ENCODE measurements at regions not wholly inside any gene's neighbourhood (a gene's known extent, or its start where the extent isn't known, plus 50 kb on each side); places are given as distances from the start of the nearest gene placed in this dataset.
A peak's percentile ranks its signal among the peaks of the same experiment; 100 is the strongest.

DNA sequence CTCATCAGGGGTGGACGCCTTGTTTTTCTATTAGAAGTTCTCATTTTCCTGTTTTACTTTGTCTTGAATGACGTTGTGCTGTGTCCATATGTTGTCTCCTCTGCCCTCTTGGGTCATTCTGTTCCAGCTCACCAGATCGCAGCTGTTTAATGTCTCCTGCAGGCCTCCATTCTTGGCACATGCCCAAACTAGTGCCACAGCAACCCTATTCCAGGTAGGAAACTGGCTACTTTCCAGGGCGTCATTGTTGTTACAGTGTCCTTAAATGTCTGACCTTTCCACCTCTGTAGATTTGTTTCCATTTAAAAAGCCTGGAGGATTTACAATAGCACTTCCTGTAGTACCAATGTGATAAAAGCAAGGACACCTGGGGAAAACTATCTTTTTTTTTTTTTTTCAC lies 500.7 kb downstream of the METTL4 start:
- WGBS, 5 donors = 29 to 59% (median 44%) methylated on average over 4 of the region's 4 CpGs
- DNase-seq = peak; percentile 44 to 62
- intact Hi-C loops (cut with DNase I; ENCODE audit: low total_unique reads) = no loop called here

DNA sequence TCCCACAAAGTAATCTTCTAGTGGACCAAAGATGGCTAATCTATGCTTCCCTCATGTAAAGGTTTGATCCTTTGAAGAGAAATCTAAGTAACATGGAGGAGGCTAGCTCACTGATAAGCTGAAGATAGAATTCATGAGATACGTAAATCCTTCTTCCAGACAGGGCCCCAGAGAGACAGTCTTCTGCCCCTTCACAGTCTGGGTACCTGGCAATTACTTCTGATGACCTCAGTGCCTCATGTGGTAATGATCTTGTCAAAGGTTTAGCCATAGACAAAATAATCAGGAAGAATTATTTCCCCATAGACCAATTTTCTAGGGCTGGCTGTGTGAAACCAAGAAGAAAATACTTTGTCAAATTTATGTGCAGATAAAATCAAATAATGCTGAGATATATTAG lies 495.8 kb downstream of the METTL4 start:
- no peaks in the 10 kb centered on the region for H3K36me3 ChIP-seq
- 67 to 88% (median 71%) methylated on average over 1 of the region's 1 CpG for WGBS, 5 donors
- H3K4me3 ChIP-seq = no peak overlapping the region
- H3K27me3 ChIP-seq = no peaks in the 10 kb centered on the region
- no peak for DNase-seq
- no peak overlapping the region for H3K27ac ChIP-seq
- TF ChIP-seq EP300 (IDR thresholded peaks at IDR 0.05) (no peak), POLR2AphosphoS5 (IDR thresholded peaks at IDR 0.05) (no peak), POLR2A (IDR thresholded peaks at IDR 0.05) (no peak)
- TF ChIP-seq, protein P1, sequence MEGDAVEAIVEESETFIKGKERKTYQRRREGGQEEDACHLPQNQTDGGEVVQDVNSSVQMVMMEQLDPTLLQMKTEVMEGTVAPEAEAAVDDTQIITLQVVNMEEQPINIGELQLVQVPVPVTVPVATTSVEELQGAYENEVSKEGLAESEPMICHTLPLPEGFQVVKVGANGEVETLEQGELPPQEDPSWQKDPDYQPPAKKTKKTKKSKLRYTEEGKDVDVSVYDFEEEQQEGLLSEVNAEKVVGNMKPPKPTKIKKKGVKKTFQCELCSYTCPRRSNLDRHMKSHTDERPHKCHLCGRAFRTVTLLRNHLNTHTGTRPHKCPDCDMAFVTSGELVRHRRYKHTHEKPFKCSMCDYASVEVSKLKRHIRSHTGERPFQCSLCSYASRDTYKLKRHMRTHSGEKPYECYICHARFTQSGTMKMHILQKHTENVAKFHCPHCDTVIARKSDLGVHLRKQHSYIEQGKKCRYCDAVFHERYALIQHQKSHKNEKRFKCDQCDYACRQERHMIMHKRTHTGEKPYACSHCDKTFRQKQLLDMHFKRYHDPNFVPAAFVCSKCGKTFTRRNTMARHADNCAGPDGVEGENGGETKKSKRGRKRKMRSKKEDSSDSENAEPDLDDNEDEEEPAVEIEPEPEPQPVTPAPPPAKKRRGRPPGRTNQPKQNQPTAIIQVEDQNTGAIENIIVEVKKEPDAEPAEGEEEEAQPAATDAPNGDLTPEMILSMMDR (IDR thresholded peaks at IDR 0.05) = no peak
- intact Hi-C loops (cut with DNase I; ENCODE audit: low total_unique reads) = no loop called here
- no peaks in the 10 kb centered on the region for H3K9me3 ChIP-seq
- no peaks in the 10 kb centered on the region for H3K4me1 ChIP-seq

More for the DNA sequence above, 500.7 kb downstream of the METTL4 start:
- Histone ChIP-seq H3K4me3 (no peak overlapping the region), H3K9me3 (no peaks in the 10 kb centered on the region), H3K4me1 (no peaks in the 10 kb centered on the region), H3K27ac (no peak overlapping the region), H3K27me3 (no peaks in the 10 kb centered on the region), H3K36me3 (no peaks in the 10 kb centered on the region)
- TF ChIP-seq, protein P1 (IDR thresholded peaks at IDR 0.05) = no peak
- no peak for TF ChIP-seq POLR2AphosphoS5 (IDR thresholded peaks at IDR 0.05)
- TF ChIP-seq POLR2A (IDR thresholded peaks at IDR 0.05) = no peak
- TF ChIP-seq EP300 (IDR thresholded peaks at IDR 0.05) = no peak

DNA sequence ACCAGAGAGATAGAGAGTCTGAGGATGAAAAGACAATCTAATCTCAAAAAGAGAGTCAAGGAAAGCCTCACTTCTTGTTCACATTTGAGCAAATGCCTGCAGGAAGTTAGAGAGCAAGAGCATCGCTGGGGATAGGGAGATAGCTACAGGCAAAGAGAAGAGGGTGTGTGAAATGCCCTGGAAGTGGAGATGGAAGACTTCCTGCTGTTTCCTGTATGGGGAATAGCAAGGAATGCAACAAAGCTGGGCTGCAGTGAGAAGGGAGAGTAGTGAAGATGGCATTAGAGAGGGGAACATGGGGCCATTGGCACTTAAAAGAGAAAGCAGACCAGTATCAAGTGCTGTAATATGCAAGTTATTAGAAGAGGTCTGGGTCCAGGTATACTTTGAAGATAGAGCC lies 488.6 kb downstream of the METTL4 start:
- H3K9me3 ChIP-seq = no peaks in the 10 kb centered on the region
- no peak for DNase-seq
- no peak for TF ChIP-seq POLR2A (IDR thresholded peaks at IDR 0.05)
- no peak for TF ChIP-seq EP300 (IDR thresholded peaks at IDR 0.05)
- no peak for TF ChIP-seq POLR2AphosphoS5 (IDR thresholded peaks at IDR 0.05)
- TF ChIP-seq, protein P1 (IDR thresholded peaks at IDR 0.05) = no peak
- no peak overlapping the region for H3K4me3 ChIP-seq
- H3K36me3 ChIP-seq = no peaks in the 10 kb centered on the region
- 44 to 90% (median 78%) methylated on average over 1 of the region's 1 CpG for WGBS, 5 donors
- no peak overlapping the region for H3K27ac ChIP-seq
- intact Hi-C loops (cut with DNase I; ENCODE audit: low total_unique reads) = no loop called here
- H3K27me3 ChIP-seq = no peaks in the 10 kb centered on the region
- no peaks in the 10 kb centered on the region for H3K4me1 ChIP-seq

DNA sequence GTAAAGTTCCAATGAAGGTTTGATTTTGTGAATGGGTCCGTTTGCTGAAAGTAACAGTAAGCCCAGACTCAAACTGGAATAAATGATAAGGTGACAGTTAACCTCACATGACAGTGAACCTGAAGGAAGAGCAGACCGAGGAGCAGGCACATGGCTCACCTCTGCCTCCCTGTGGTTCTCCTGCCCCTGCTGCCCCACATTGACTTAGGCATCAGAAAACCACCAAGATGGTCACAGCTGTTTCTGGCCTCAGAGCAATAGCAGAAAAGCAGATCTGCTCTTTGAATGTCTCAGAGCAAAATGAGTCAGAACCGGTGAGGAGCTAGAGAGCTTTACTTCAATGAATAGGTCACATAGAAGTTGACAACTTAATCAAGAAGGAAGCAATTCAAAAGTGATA lies 487.6 kb downstream of the METTL4 start:
- intact Hi-C loops (cut with DNase I; ENCODE audit: low total_unique reads) = no loop called here
- TF ChIP-seq POLR2A (IDR thresholded peaks at IDR 0.05) = no peak
- TF ChIP-seq POLR2AphosphoS5 (IDR thresholded peaks at IDR 0.05) = no peak
- TF ChIP-seq, protein P1 (IDR thresholded peaks at IDR 0.05) = no peak
- no peak for TF ChIP-seq EP300 (IDR thresholded peaks at IDR 0.05)
- WGBS, 5 donors = 36 to 51% (median 48%) methylated on average over 3 of the region's 3 CpGs
- Histone ChIP-seq H3K4me3 (no peak overlapping the region), H3K27me3 (no peaks in the 10 kb centered on the region), H3K36me3 (no peaks in the 10 kb centered on the region), H3K4me1 (no peaks in the 10 kb centered on the region), H3K9me3 (no peaks in the 10 kb centered on the region), H3K27ac (no peak overlapping the region)
- no peak for DNase-seq

Measured in stomach (tissue), 8 donors.